H9 (cell line): ENCODE measurements at regions not wholly inside any gene's neighbourhood (a gene's known extent, or its start where the extent isn't known, plus 50 kb on each side); places are given as distances from the start of the nearest gene placed in this dataset.

ENCODE experiments used
- DNase-seq: peaks from one replicate; pipeline ENCODE4 v3.0.0-alpha.2; 2017
- H2AFZ ChIP-seq: one replicate; pipeline ENCODE4 v1.6.1; 2013; ENCODE audit warnings: mild to moderate bottlenecking, low read length, control low read depth, moderate library complexity
- H2AK5ac ChIP-seq: 2 replicates; pipeline ENCODE4 v1.6.1; 2013; ENCODE audit warnings: low read length, control low read depth, mixed read lengths; ENCODE audit not compliant: insufficient read length
- H2BK120ac ChIP-seq: one replicate; pipeline ENCODE4 v1.6.1; 2013; ENCODE audit warnings: low read depth, mild to moderate bottlenecking, low read length, control low read depth, inconsistent platforms; ENCODE audit not compliant: poor library complexity, severe bottlenecking
- H2BK12ac ChIP-seq: 2 replicates; pipeline ENCODE4 v1.6.1; 2013; ENCODE audit warnings: low read length, control low read depth, mixed read lengths, low read depth; ENCODE audit not compliant: insufficient read length
- H2BK15ac ChIP-seq: 2 replicates; pipeline ENCODE4 v1.6.1; 2013; ENCODE audit warnings: low read depth, low read length, control low read depth
- H2BK20ac ChIP-seq: one replicate; pipeline ENCODE4 v1.6.1; 2013; ENCODE audit warnings: low read depth, mild to moderate bottlenecking, low read length, control low read depth, inconsistent platforms; ENCODE audit not compliant: poor library complexity, severe bottlenecking
- H2BK5ac ChIP-seq: 2 replicates; pipeline ENCODE4 v1.6.1; 2013; ENCODE audit warnings: low read length, control low read depth, mixed read lengths; ENCODE audit not compliant: insufficient read length
- H3K14ac ChIP-seq: 2 replicates; pipeline ENCODE4 v1.6.1; 2013; ENCODE audit warnings: low read length, control low read depth; ENCODE audit not compliant: insufficient read depth
- H3K18ac ChIP-seq: 2 replicates; pipeline ENCODE4 v1.6.1; 2013; ENCODE audit warnings: low read depth, mild to moderate bottlenecking, mixed read lengths, low read length, control low read depth; ENCODE audit not compliant: insufficient read length
- H3K23ac ChIP-seq: 2 replicates; pipeline ENCODE4 v1.6.1; 2013; ENCODE audit warnings: low read length, control low read depth, mixed read lengths, low read depth; ENCODE audit not compliant: insufficient read length
- H3K23me2 ChIP-seq: 2 replicates; pipeline ENCODE4 v1.6.1; 2013; ENCODE audit warnings: low read depth, mild to moderate bottlenecking, mixed read lengths, low read length, control low read depth; ENCODE audit not compliant: insufficient read length, poor library complexity, severe bottlenecking
- H3K27ac ChIP-seq: 2 replicates; pipeline ENCODE4 v1.5.1; 2013; ENCODE audit warnings: low read length, control low read depth, mixed read lengths, low read depth; ENCODE audit not compliant: insufficient read length
- H3K27me3 ChIP-seq: 2 replicates; pipeline ENCODE4 v1.6.1; 2013; ENCODE audit warnings: low read length, control low read depth, inconsistent platforms; ENCODE audit not compliant: insufficient read depth
- H3K4ac ChIP-seq: 2 replicates; pipeline ENCODE4 v1.6.1; 2013; ENCODE audit warnings: low read depth, mild to moderate bottlenecking, control low read depth, inconsistent platforms, low read length, moderate library complexity
- H3K4me1 ChIP-seq: 2 replicates; pipeline ENCODE4 v1.6.1; 2013; ENCODE audit warnings: low read length, control low read depth, inconsistent platforms; ENCODE audit not compliant: insufficient read depth
- H3K4me2 ChIP-seq: 2 replicates; pipeline ENCODE4 v1.6.1; 2013; ENCODE audit warnings: low read length, control low read depth, mixed read lengths; ENCODE audit not compliant: insufficient read length, insufficient read depth
- H3K56ac ChIP-seq: 2 replicates; pipeline ENCODE4 v1.6.1; 2013; ENCODE audit warnings: low read depth, mild to moderate bottlenecking, mixed read lengths, low read length, control low read depth; ENCODE audit not compliant: insufficient read length
- H3K79me1 ChIP-seq: 2 replicates; pipeline ENCODE4 v1.6.1; 2013; ENCODE audit warnings: low read depth, mild to moderate bottlenecking, moderate library complexity, low read length, control low read depth, inconsistent platforms; ENCODE audit not compliant: insufficient read depth, poor library complexity, severe bottlenecking
- H3K79me2 ChIP-seq: 2 replicates; pipeline ENCODE4 v1.6.1; 2013; ENCODE audit warnings: low read length, control low read depth, inconsistent platforms; ENCODE audit not compliant: insufficient read depth
- H3K9ac ChIP-seq: 2 replicates; pipeline ENCODE4 v1.6.1; 2013; ENCODE audit warnings: low read length, control low read depth, mixed read lengths; ENCODE audit not compliant: insufficient read length; ENCODE audit errors: extremely low read depth
- H3K9me3 ChIP-seq: one replicate; pipeline ENCODE4 v1.6.1; 2013; ENCODE audit warnings: low read depth, low read length, inconsistent platforms; ENCODE audit not compliant: control insufficient read depth
- H3T11ph ChIP-seq: one replicate; pipeline ENCODE4 v1.6.1; 2013; ENCODE audit warnings: mild to moderate bottlenecking, low read length, control low read depth, inconsistent platforms
- H4K20me1 ChIP-seq: one replicate; pipeline ENCODE4 v1.6.1; 2013; ENCODE audit not compliant: control insufficient read depth, insufficient read length, insufficient read depth
- H4K5ac ChIP-seq: 2 replicates; pipeline ENCODE4 v1.6.1; 2013; ENCODE audit warnings: low read depth, mild to moderate bottlenecking, mixed read lengths, low read length, control low read depth; ENCODE audit not compliant: insufficient read length
- H4K8ac ChIP-seq: replicated peaks from 2 replicates; pipeline ENCODE4 v1.6.1; 2013; ENCODE audit warnings: low read length, control low read depth, mixed read lengths, low read depth; ENCODE audit not compliant: insufficient read length
- H4K91ac ChIP-seq: 2 replicates; pipeline ENCODE4 v1.6.1; 2013; ENCODE audit warnings: low read depth, mild to moderate bottlenecking, moderate library complexity, mixed read lengths, low read length, control low read depth; ENCODE audit not compliant: insufficient read length
- H3K27ac Mint-ChIP-seq, 3 experiments: 2 replicates in 2 of 3; 3 replicates in 1 of 3; pipeline ENCODE4 v1.8.0; 2020 to 2021; ENCODE audit warnings: mixed read lengths in 3 of 3, mild to moderate bottlenecking in 1 of 3, moderate library complexity in 1 of 3
- H3K27me3 Mint-ChIP-seq: 2 replicates; pipeline ENCODE4 v1.8.0; 2021; ENCODE audit warnings: low read depth, mild to moderate bottlenecking, moderate library complexity, mixed read lengths
- H3K36me3 Mint-ChIP-seq, 3 experiments: 2 replicates in 2 of 3; 3 replicates in 1 of 3; pipeline ENCODE4 v1.8.0; 2020 to 2021; ENCODE audit warnings: low read depth in 3 of 3, mixed read lengths in 3 of 3; ENCODE audit not compliant: insufficient read depth in 1 of 3
- H3K4me1 Mint-ChIP-seq, 2 experiments: 2 replicates each; pipeline ENCODE4 v1.8.0; 2020; ENCODE audit warnings: mixed read lengths in 2 of 2
- H3K4me3 Mint-ChIP-seq, 2 experiments: 2 replicates in 1 of 2; 3 replicates in 1 of 2; pipeline ENCODE4 v1.8.0; 2020 to 2021; ENCODE audit warnings: mild to moderate bottlenecking in 2 of 2, mixed read lengths in 2 of 2, moderate library complexity in 1 of 2
- H3K9me3 Mint-ChIP-seq, 2 experiments: 2 replicates in 1 of 2; 3 replicates in 1 of 2; pipeline ENCODE4 v1.8.0; 2020; ENCODE audit warnings: mild to moderate bottlenecking in 2 of 2, mixed read lengths in 2 of 2, moderate library complexity in 1 of 2
- CTCF ChIP-seq: fragments of 200-600 bp; sonication (generic); conservative IDR thresholded peaks from 3 replicates; pipeline ENCODE4 v1.8.0; 2021; ENCODE audit warnings: antibody characterized with exemption, mild to moderate bottlenecking
- WGBS: extraction: QIAGEN DNeasy Blood & Tissue Kit; methylation state at CpG from one replicate; pipeline ENCODE4 v1.1.7; 2013; ENCODE audit warnings: missing lambda C conversion rate, low lambda C conversion rate, mixed read lengths; ENCODE audit not compliant: insufficient read length; ENCODE audit errors: extremely low coverage; 5-methylcytosine and 5-hydroxymethylcytosine counted together

- Histone ChIP-seq H3K27me3 (no peaks in the 10 kb centered on the region; the same call in 1 of the 2 replicates), H2BK120ac (no peak overlapping the region), H3K79me1 (no peaks in the 10 kb centered on the region), H2AFZ (no peak overlapping the region), H4K91ac (no peak overlapping the region), H3K18ac (no peak overlapping the region), H2BK12ac (no peak overlapping the region), H3K9me3 (no peaks in the 10 kb centered on the region), H4K8ac (no peak overlapping the region), H4K20me1 (no peaks in the 10 kb centered on the region), H2BK20ac (no peak overlapping the region), H4K5ac (no peak overlapping the region), H3K23ac (no peak overlapping the region), H3K4me2 (no peak overlapping the region), H3K4ac (no peak overlapping the region), H3K23me2 (no peaks in the 10 kb centered on the region), H3K27ac (no peak overlapping the region), H3T11ph (no peak overlapping the region), H3K14ac (no peak overlapping the region), H3K9ac (no peak overlapping the region), H2BK5ac (no peak overlapping the region), H3K56ac (no peak overlapping the region), H3K79me2 (no peaks in the 10 kb centered on the region), H2BK15ac (no peak overlapping the region), H3K4me1 (no peaks in the 10 kb centered on the region; the same call in 1 of the 2 replicates), H2AK5ac (no peak overlapping the region)
- Mint-ChIP-seq H3K4me3 (no peak overlapping the region), H3K4me1 (peaks cover 35 to 58% of the 10 kb centered on the region in 2 experiments), H3K9me3 (no peaks in the 10 kb centered on the region; a peak in 1 of 5 replicates), H3K27me3 (no peaks in the 10 kb centered on the region), H3K27ac (peak overlapping the region in 1 of 3 experiments; percentile 37; a peak in 1 of 7 replicates), H3K36me3 (no peaks in the 10 kb centered on the region; a peak in 1 of 7 replicates)
- no CpG with 5 or more reads among the region's 1 CpG for WGBS
- DNase-seq: no peak
- TF ChIP-seq CTCF: no peak
Measured at GRCh38 chrX:111007238-111007637, 88.8 kb upstream of the PAK3 start.
